NCI-H748 treated with DMSO at 0.1 percent for 48 hours (cell line): ENCODE measurements at regions not wholly inside any gene's neighbourhood (a gene's known extent, or its start where the extent isn't known, plus 50 kb on each side); places are given as distances from the start of the nearest gene placed in this dataset.

Source experiments
- DNase-seq: peaks from one replicate; lab custom pipeline; 2025; lab: John Stamatoyannopoulos, UW

- DNase-seq = no peak
Observed at GRCh38 chr6:15994814-15995459, 133.9 kb upstream of the MYLIP start.

GRCh38 chr6:15993716-15994228, 135.1 kb upstream of the MYLIP start:
- DNase-seq = no peak

GRCh38 chr6:15990179-15990578, 138.7 kb upstream of the MYLIP start:
- DNase-seq = no peak

GRCh38 chr6:15989397-15989796, 139.5 kb upstream of the MYLIP start:
- DNase-seq = no peak

GRCh38 chr6:15987569-15987968, 141.3 kb upstream of the MYLIP start:
- peak; percentile 36 for DNase-seq

GRCh38 chr6:15986027-15986629, 142.8 kb upstream of the MYLIP start:
- DNase-seq = no peak

- DNase-seq = peak; percentile 78
Observed at GRCh38 chr6:15985379-15985959, 143.4 kb upstream of the MYLIP start.

GRCh38 chr6:15981956-15982355, 146.9 kb upstream of the MYLIP start:
- DNase-seq = no peak

GRCh38 chr6:15980801-15981200, 148.1 kb upstream of the MYLIP start:
- no peak for DNase-seq

GRCh38 chr6:15978426-15978825, 150.5 kb upstream of the MYLIP start:
- no peak for DNase-seq

GRCh38 chr6:15977050-15977449, 151.8 kb upstream of the MYLIP start:
- no peak for DNase-seq

- DNase-seq = no peak
Observed at GRCh38 chr6:15974817-15975216, 154.1 kb upstream of the MYLIP start.

- no peak for DNase-seq
Observed at GRCh38 chr6:15970517-15970916, 158.4 kb upstream of the MYLIP start.

GRCh38 chr6:15969236-15969778, 159.6 kb upstream of the MYLIP start:
- DNase-seq = no peak

- no peak for DNase-seq
Observed at GRCh38 chr6:15968519-15968918, 160.4 kb upstream of the MYLIP start.

GRCh38 chr6:15966000-15966520, 162.8 kb upstream of the MYLIP start:
- no peak for DNase-seq

GRCh38 chr6:15962449-15962764, 166.5 kb upstream of the MYLIP start:
- DNase-seq = no peak

GRCh38 chr6:15961635-15962448, 167.0 kb upstream of the MYLIP start:
- no peak for DNase-seq

- DNase-seq = no peak
Observed at GRCh38 chr6:15960740-15961634, 167.9 kb upstream of the MYLIP start.

GRCh38 chr6:15957655-15958169, 171.2 kb upstream of the MYLIP start:
- DNase-seq = no peak
